T-helper 2 cell treated with Interferon-gamma antibody and Interleukin-4, amounts not matched to agents 5 μg/mL and 100 μg/mL, for 36 hours (primary cell): ENCODE measurements at regions not wholly inside any gene's neighbourhood (a gene's known extent, or its start where the extent isn't known, plus 50 kb on each side); places are given as distances from the start of the nearest gene placed in this dataset.

ENCODE experiments used
- DNase-seq: peaks from one replicate; pipeline ENCODE4 v3.0.0; 2021; ENCODE audit warnings: low spot score
- H3K27ac Mint-ChIP-seq: one replicate; pipeline ENCODE4 v1.8.0; 2021; ENCODE audit warnings: mild to moderate bottlenecking, mixed read lengths
- H3K27me3 Mint-ChIP-seq: one replicate; pipeline ENCODE4 v1.8.0; 2021; ENCODE audit warnings: low read depth, mixed read lengths
- H3K36me3 Mint-ChIP-seq: one replicate; pipeline ENCODE4 v1.8.0; 2021; ENCODE audit warnings: low read depth, mixed read lengths
- H3K4me1 Mint-ChIP-seq: one replicate; pipeline ENCODE4 v1.8.0; 2021; ENCODE audit warnings: low read depth, mixed read lengths
- H3K4me3 Mint-ChIP-seq: one replicate; pipeline ENCODE4 v1.8.0; 2022; ENCODE audit warnings: mild to moderate bottlenecking, moderate library complexity, mixed read lengths
- H3K9me3 Mint-ChIP-seq: one replicate; pipeline ENCODE4 v1.8.0; 2021; ENCODE audit warnings: mixed read lengths

DNA sequence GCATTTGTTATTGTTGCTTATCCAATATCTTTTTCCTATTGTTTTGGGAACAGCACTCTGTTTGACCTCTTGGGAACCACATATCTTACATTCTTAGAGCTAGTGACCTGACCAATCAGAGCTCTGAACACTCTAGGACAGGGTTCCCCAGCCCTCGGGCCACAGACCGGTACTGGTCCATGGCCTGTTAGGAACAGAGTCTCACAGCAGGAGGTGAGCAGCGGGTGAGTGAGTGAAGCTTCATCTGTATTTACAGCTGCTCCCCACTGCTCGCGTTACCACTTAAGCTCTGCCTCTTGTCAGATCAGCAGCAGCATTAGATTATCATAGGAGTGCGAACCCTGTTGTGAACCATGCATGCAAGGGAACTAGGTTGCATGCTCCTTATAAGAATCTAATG, 226.0 kb upstream of the TSHZ2 start:
- H3K9me3 Mint-ChIP-seq = no peaks in the 10 kb centered on the region
- DNase-seq = no peak
- H3K27me3 Mint-ChIP-seq = no peaks in the 10 kb centered on the region
- H3K36me3 Mint-ChIP-seq = no peaks in the 10 kb centered on the region
- H3K4me3 Mint-ChIP-seq = no peak overlapping the region
- no peak overlapping the region for H3K27ac Mint-ChIP-seq
- no peaks in the 10 kb centered on the region for H3K4me1 Mint-ChIP-seq

GRCh38 chr20:52744441-52744840, 227.7 kb upstream of the TSHZ2 start:
- H3K36me3 Mint-ChIP-seq = no peaks in the 10 kb centered on the region

GRCh38 chr20:52738081-52738480, 234.1 kb upstream of the TSHZ2 start:
- no peaks in the 10 kb centered on the region for H3K4me1 Mint-ChIP-seq
- H3K4me3 Mint-ChIP-seq = no peak overlapping the region
- H3K36me3 Mint-ChIP-seq = no peaks in the 10 kb centered on the region
- H3K27ac Mint-ChIP-seq = no peak overlapping the region
- no peaks in the 10 kb centered on the region for H3K9me3 Mint-ChIP-seq
- H3K27me3 Mint-ChIP-seq = peaks cover 2% of the 10 kb centered on the region
- no peak for DNase-seq

More at GRCh38 chr20:52744441-52744840, 227.7 kb upstream of the TSHZ2 start:
- Mint-ChIP-seq H3K27ac (no peak overlapping the region), H3K9me3 (no peaks in the 10 kb centered on the region), H3K4me3 (no peak overlapping the region), H3K27me3 (peaks cover 2% of the 10 kb centered on the region), H3K4me1 (no peaks in the 10 kb centered on the region)
- no peak for DNase-seq

- H3K4me1 Mint-ChIP-seq = no peaks in the 10 kb centered on the region
- no peak for DNase-seq
- H3K36me3 Mint-ChIP-seq = no peaks in the 10 kb centered on the region
- H3K4me3 Mint-ChIP-seq = no peak overlapping the region
- H3K27me3 Mint-ChIP-seq = peaks cover 2% of the 10 kb centered on the region
- no peaks in the 10 kb centered on the region for H3K9me3 Mint-ChIP-seq
- no peak overlapping the region for H3K27ac Mint-ChIP-seq
Observed at GRCh38 chr20:52736507-52736906, 235.7 kb upstream of the TSHZ2 start.

GRCh38 chr20:52731093-52731492, 241.1 kb upstream of the TSHZ2 start:
- H3K9me3 Mint-ChIP-seq = no peaks in the 10 kb centered on the region

GRCh38 chr20:52727740-52728456, 244.3 kb upstream of the TSHZ2 start:
- Mint-ChIP-seq H3K4me3 (no peak overlapping the region), H3K9me3 (no peaks in the 10 kb centered on the region), H3K27me3 (no peaks in the 10 kb centered on the region), H3K4me1 (no peaks in the 10 kb centered on the region), H3K36me3 (no peaks in the 10 kb centered on the region), H3K27ac (no peak overlapping the region)
- DNase-seq = no peak

More at GRCh38 chr20:52731093-52731492, 241.1 kb upstream of the TSHZ2 start:
- Mint-ChIP-seq H3K27ac (no peak overlapping the region), H3K27me3 (no peaks in the 10 kb centered on the region), H3K4me3 (no peak overlapping the region), H3K36me3 (no peaks in the 10 kb centered on the region), H3K4me1 (no peaks in the 10 kb centered on the region)
- no peak for DNase-seq

DNA sequence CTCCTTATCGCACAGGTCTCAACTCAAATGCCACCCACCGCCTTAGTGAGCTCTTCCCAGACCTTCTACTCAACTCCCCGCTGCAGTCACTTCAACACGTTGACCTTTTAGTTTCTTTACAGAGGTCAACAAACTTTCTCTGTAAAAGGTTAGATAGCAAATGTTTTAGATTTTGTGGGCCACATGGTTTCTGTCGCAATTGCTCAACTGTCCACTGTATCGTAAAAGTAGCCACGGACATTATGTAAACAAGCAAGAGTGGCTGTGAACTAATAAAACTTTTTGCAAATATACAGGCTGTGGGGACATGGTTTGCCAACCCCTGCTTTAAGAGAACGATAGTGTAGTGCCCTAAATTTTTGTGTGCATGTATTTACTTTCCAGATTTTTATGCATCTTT, 247.6 kb upstream of the TSHZ2 start:
- H3K9me3 Mint-ChIP-seq = no peaks in the 10 kb centered on the region
- H3K36me3 Mint-ChIP-seq = no peaks in the 10 kb centered on the region
- H3K4me3 Mint-ChIP-seq = no peak overlapping the region
- no peaks in the 10 kb centered on the region for H3K4me1 Mint-ChIP-seq
- no peaks in the 10 kb centered on the region for H3K27me3 Mint-ChIP-seq
- DNase-seq = no peak
- H3K27ac Mint-ChIP-seq = no peak overlapping the region

- no peaks in the 10 kb centered on the region for H3K4me1 Mint-ChIP-seq
- H3K27ac Mint-ChIP-seq = no peak overlapping the region
- no peak for DNase-seq
- H3K4me3 Mint-ChIP-seq = no peak overlapping the region
- H3K36me3 Mint-ChIP-seq = no peaks in the 10 kb centered on the region
- no peaks in the 10 kb centered on the region for H3K9me3 Mint-ChIP-seq
- no peaks in the 10 kb centered on the region for H3K27me3 Mint-ChIP-seq
Observed at GRCh38 chr20:52722926-52723688, 249.1 kb upstream of the TSHZ2 start.

- H3K27me3 Mint-ChIP-seq = no peaks in the 10 kb centered on the region
- no peaks in the 10 kb centered on the region for H3K36me3 Mint-ChIP-seq
- no peaks in the 10 kb centered on the region for H3K4me1 Mint-ChIP-seq
- H3K4me3 Mint-ChIP-seq = no peak overlapping the region
- no peak for DNase-seq
- no peaks in the 10 kb centered on the region for H3K9me3 Mint-ChIP-seq
- no peak overlapping the region for H3K27ac Mint-ChIP-seq
Observed at GRCh38 chr20:52708137-52708536, 264.0 kb upstream of the TSHZ2 start.

- no peak overlapping the region for H3K4me3 Mint-ChIP-seq
- H3K9me3 Mint-ChIP-seq = no peaks in the 10 kb centered on the region
- H3K4me1 Mint-ChIP-seq = no peaks in the 10 kb centered on the region
- no peak for DNase-seq
- H3K27me3 Mint-ChIP-seq = no peaks in the 10 kb centered on the region
- no peaks in the 10 kb centered on the region for H3K36me3 Mint-ChIP-seq
- no peak overlapping the region for H3K27ac Mint-ChIP-seq
Observed at GRCh38 chr20:52704553-52704952, 267.6 kb upstream of the TSHZ2 start.

GRCh38 chr20:52688345-52688744, 283.8 kb upstream of the TSHZ2 start:
- DNase-seq = no peak
- Mint-ChIP-seq H3K4me3 (no peak overlapping the region), H3K9me3 (peaks cover 3% of the 10 kb centered on the region), H3K36me3 (no peaks in the 10 kb centered on the region), H3K27ac (no peak overlapping the region), H3K4me1 (no peaks in the 10 kb centered on the region), H3K27me3 (no peaks in the 10 kb centered on the region)

DNA sequence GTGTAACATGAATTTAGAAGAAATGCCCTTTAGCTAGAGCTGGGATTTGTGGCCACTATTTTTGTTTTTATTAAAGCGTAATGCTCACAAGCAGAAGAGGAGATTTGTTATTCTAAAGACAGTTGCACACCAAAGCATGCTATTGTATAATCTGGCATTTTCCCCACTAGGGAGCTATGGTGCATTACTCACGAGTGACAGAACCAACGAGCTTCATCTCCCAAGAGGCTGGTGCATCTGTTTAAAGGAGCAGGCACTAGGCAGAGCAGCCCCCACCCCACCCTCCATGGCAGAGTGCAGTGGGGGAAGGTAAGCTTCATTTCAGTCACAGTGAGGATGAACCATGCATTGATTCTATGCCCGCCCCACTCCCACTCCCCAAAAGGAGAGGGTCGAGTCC, 287.3 kb upstream of the TSHZ2 start:
- Mint-ChIP-seq H3K36me3 (no peaks in the 10 kb centered on the region), H3K27ac (no peak overlapping the region), H3K9me3 (peaks cover 5% of the 10 kb centered on the region), H3K4me3 (no peak overlapping the region), H3K4me1 (no peaks in the 10 kb centered on the region), H3K27me3 (no peaks in the 10 kb centered on the region)
- DNase-seq = no peak

DNA sequence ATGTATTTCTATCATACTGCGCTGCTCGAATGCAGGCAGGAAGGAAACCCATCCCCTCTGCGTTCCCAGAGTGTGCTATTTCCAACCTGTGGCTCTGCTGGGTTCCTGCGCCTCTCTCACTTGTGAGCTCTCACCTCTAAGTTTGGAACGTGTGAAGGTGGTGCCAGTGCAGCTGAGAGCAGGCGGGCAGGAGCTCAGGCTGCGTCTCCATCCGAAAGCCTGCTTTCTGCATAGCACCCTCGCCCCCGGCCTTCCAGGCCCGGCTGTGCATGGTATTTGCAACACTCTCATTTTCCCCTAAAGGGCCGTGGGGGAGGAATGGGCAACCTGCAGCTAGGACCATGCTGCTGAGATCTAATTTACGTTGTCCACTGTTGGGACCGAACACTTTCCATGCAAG, 288.0 kb upstream of the TSHZ2 start:
- H3K4me3 Mint-ChIP-seq = no peak overlapping the region
- no peak for DNase-seq
- no peaks in the 10 kb centered on the region for H3K27me3 Mint-ChIP-seq
- no peaks in the 10 kb centered on the region for H3K4me1 Mint-ChIP-seq
- peaks cover 5% of the 10 kb centered on the region for H3K9me3 Mint-ChIP-seq
- no peak overlapping the region for H3K27ac Mint-ChIP-seq
- no peaks in the 10 kb centered on the region for H3K36me3 Mint-ChIP-seq

- no peak overlapping the region for H3K4me3 Mint-ChIP-seq
- no peak overlapping the region for H3K27ac Mint-ChIP-seq
- no peaks in the 10 kb centered on the region for H3K36me3 Mint-ChIP-seq
- peaks cover 5% of the 10 kb centered on the region for H3K9me3 Mint-ChIP-seq
- no peaks in the 10 kb centered on the region for H3K4me1 Mint-ChIP-seq
- DNase-seq = no peak
- H3K27me3 Mint-ChIP-seq = no peaks in the 10 kb centered on the region
Observed at GRCh38 chr20:52683761-52684160, 288.4 kb upstream of the TSHZ2 start.
